WTC11 (cell line): ENCODE measurements at regions not wholly inside any gene's neighbourhood (a gene's known extent, or its start where the extent isn't known, plus 50 kb on each side); places are given as distances from the start of the nearest gene placed in this dataset.

Experiments
- ATAC-seq: fragments of 200-7000 bp; cut with Tn5 transposase; 2 replicates; pipeline ENCODE4 v1.10.0; 2021; ENCODE audit warnings: mild to moderate bottlenecking, moderate library complexity
- CTCF ChIA-PET: fragments of 300-600 bp; sonication (Branson Sonifier 250); formaldehyde crosslinking; loops from one replicate; lab custom pipeline; 2021; ENCODE audit warnings: antibody characterized with exemption; lab: Charles Lee
- POLR2A ChIA-PET: fragments of 350-600 bp; sonication (Branson Sonifier 250); formaldehyde crosslinking; loops from one replicate; lab custom pipeline; 2021; ENCODE audit warnings: antibody characterized with exemption; lab: Charles Lee
- DNase-seq: peaks from one replicate; pipeline ENCODE4 v3.0.0; 2021; ENCODE audit warnings: low spot score
- H3K27ac Mint-ChIP-seq: 2 replicates; pipeline ENCODE4 v1.8.0; 2021; ENCODE audit warnings: mixed read lengths
- H3K27me3 Mint-ChIP-seq: 2 replicates; pipeline ENCODE4 v1.8.0; 2021; ENCODE audit warnings: low read depth, mild to moderate bottlenecking, moderate library complexity, mixed read lengths
- H3K36me3 Mint-ChIP-seq: 2 replicates; pipeline ENCODE4 v1.8.0; 2021; ENCODE audit warnings: mixed read lengths
- H3K4me1 Mint-ChIP-seq: 2 replicates; pipeline ENCODE4 v1.8.0; 2022; ENCODE audit warnings: mixed read lengths
- H3K4me3 Mint-ChIP-seq: 2 replicates; pipeline ENCODE4 v1.8.0; 2021; ENCODE audit warnings: mild to moderate bottlenecking, moderate library complexity, mixed read lengths
- H3K9me3 Mint-ChIP-seq: 2 replicates; pipeline ENCODE4 v1.8.0; 2021; ENCODE audit warnings: mixed read lengths
- AFF4 ChIP-seq: sonication (generic); formaldehyde crosslinking; IDR thresholded peaks from 2 replicates; pipeline ENCODE4 v1.8.1; 2023; ENCODE audit warnings: mild to moderate bottlenecking, missing genetic modification reagents, borderline replicate concordance
- ATF1 ChIP-seq: sonication (generic); formaldehyde crosslinking; IDR thresholded peaks from 2 replicates; pipeline ENCODE4 v1.8.1; 2023; ENCODE audit warnings: mild to moderate bottlenecking, moderate library complexity, missing genetic modification reagents
- ELF4 ChIP-seq: sonication (generic); formaldehyde crosslinking; IDR thresholded peaks from 2 replicates; pipeline ENCODE4 v1.8.1; 2022; ENCODE audit warnings: low read depth, mild to moderate bottlenecking, moderate library complexity, missing genetic modification reagents
- ERG ChIP-seq: fragments of 250-450 bp; sonication (Bioruptor Pico); IDR thresholded peaks from 2 replicates; pipeline ENCODE4 v1.8.0; 2021; ENCODE audit warnings: mild to moderate bottlenecking
- ESRRA ChIP-seq: sonication (generic); formaldehyde crosslinking; IDR thresholded peaks from 2 replicates; pipeline ENCODE4 v1.8.1; 2022; ENCODE audit warnings: mild to moderate bottlenecking, missing genetic modification reagents, borderline replicate concordance
- ETV6 ChIP-seq: sonication (generic); formaldehyde crosslinking; IDR thresholded peaks from 2 replicates; pipeline ENCODE4 v1.8.1; 2022; ENCODE audit warnings: mild to moderate bottlenecking, missing genetic modification reagents
- FOXJ3 ChIP-seq: sonication (generic); formaldehyde crosslinking; IDR thresholded peaks from 2 replicates; pipeline ENCODE4 v1.9.0; 2021; ENCODE audit warnings: missing genetic modification reagents, mild to moderate bottlenecking, borderline replicate concordance
- FOXP1 ChIP-seq: sonication (generic); formaldehyde crosslinking; IDR thresholded peaks from 2 replicates; pipeline ENCODE4 v1.8.0; 2022; ENCODE audit warnings: missing genetic modification reagents, mild to moderate bottlenecking, moderate library complexity, borderline replicate concordance
- GTF2I ChIP-seq: fragments of 250-450 bp; sonication (Bioruptor Pico); conservative IDR thresholded peaks from 2 replicates; pipeline ENCODE4 v1.4.0; 2021; ENCODE audit warnings: mild to moderate bottlenecking
- IRF1 ChIP-seq: sonication (generic); formaldehyde crosslinking; IDR thresholded peaks from 2 replicates; pipeline ENCODE4 v1.8.0; 2023; ENCODE audit warnings: missing genetic modification reagents
- JAZF1 ChIP-seq: fragments of 250-450 bp; sonication (Bioruptor Pico); IDR thresholded peaks from 2 replicates; pipeline ENCODE4 v1.9.0; 2021; ENCODE audit warnings: moderate library complexity, mild to moderate bottlenecking, inconsistent platforms
- MLX ChIP-seq: sonication (generic); formaldehyde crosslinking; IDR thresholded peaks from 2 replicates; pipeline ENCODE4 v1.8.1; 2023; ENCODE audit warnings: mild to moderate bottlenecking, missing genetic modification reagents, moderate library complexity
- MYBL2 ChIP-seq: sonication (generic); formaldehyde crosslinking; IDR thresholded peaks from 2 replicates; pipeline ENCODE4 v1.8.1; 2023; ENCODE audit warnings: mild to moderate bottlenecking, moderate library complexity, missing genetic modification reagents
- NFE2L1 ChIP-seq: sonication (generic); formaldehyde crosslinking; IDR thresholded peaks from 2 replicates; pipeline ENCODE4 v1.8.1; 2023; ENCODE audit warnings: missing genetic modification reagents
- OVOL2 ChIP-seq: fragments of 250-450 bp; sonication (Bioruptor Pico); IDR thresholded peaks from 2 replicates; pipeline ENCODE4 v1.9.0; 2021; ENCODE audit warnings: mild to moderate bottlenecking, borderline replicate concordance
- PRRX2 ChIP-seq: fragments of 250-450 bp; sonication (Bioruptor Pico); IDR thresholded peaks from 2 replicates; pipeline ENCODE4 v1.8.0; 2021; ENCODE audit warnings: mild to moderate bottlenecking
- RELA ChIP-seq: sonication (generic); formaldehyde crosslinking; IDR thresholded peaks from 2 replicates; pipeline ENCODE4 v1.8.1; 2022; ENCODE audit warnings: missing genetic modification reagents, mild to moderate bottlenecking, borderline replicate concordance
- SP1 ChIP-seq: sonication (generic); formaldehyde crosslinking; conservative IDR thresholded peaks from 2 replicates; pipeline ENCODE4 v1.8.1; 2022; ENCODE audit warnings: missing genetic modification reagents
- STAT6 ChIP-seq: sonication (generic); formaldehyde crosslinking; conservative IDR thresholded peaks from 2 replicates; pipeline ENCODE4 v1.8.1; 2023; ENCODE audit warnings: mild to moderate bottlenecking, low read depth, missing genetic modification reagents, moderate library complexity
- ZMAT4 ChIP-seq: fragments of 250-450 bp; sonication (Bioruptor Pico); IDR thresholded peaks from 2 replicates; pipeline ENCODE4 v1.9.0; 2021; ENCODE audit warnings: mild to moderate bottlenecking
- ZNF219 ChIP-seq: sonication (generic); formaldehyde crosslinking; IDR thresholded peaks from 2 replicates; pipeline ENCODE4 v1.8.0; 2023; ENCODE audit warnings: missing genetic modification reagents, mild to moderate bottlenecking, borderline replicate concordance
- ZNF423 ChIP-seq: fragments of 250-450 bp; sonication (Bioruptor Pico); IDR thresholded peaks from 2 replicates; pipeline ENCODE4 v2.1.2; 2022; ENCODE audit warnings: mild to moderate bottlenecking, moderate library complexity
- ZNF512 ChIP-seq: sonication (generic); formaldehyde crosslinking; IDR thresholded peaks from 2 replicates; pipeline ENCODE4 v1.8.1; 2022; ENCODE audit warnings: missing genetic modification reagents, borderline replicate concordance

GRCh38 chr6:76984572-76984971 lies 478.7 kb downstream of the HTR1B start:
- CTCF ChIA-PET = no interaction called here
- TF ChIP-seq JAZF1 (CRISPR knock-in tag) (no peak), ATF1 (CRISPR knock-in tag) (no peak), ELF4 (CRISPR knock-in tag) (no peak), NFE2L1 (no peak), FOXP1 (CRISPR knock-in tag) (no peak), ERG (CRISPR knock-in tag) (no peak), IRF1 (no peak), GTF2I (CRISPR knock-in tag) (no peak), OVOL2 (CRISPR knock-in tag) (no peak), SP1 (CRISPR knock-in tag) (no peak), ZNF423 (no peak), ZMAT4 (no peak), RELA (CRISPR knock-in tag) (no peak), ZNF219 (CRISPR knock-in tag) (no peak), PRRX2 (CRISPR knock-in tag) (no peak), ETV6 (no peak), ZNF512 (no peak), FOXJ3 (no peak), ESRRA (CRISPR knock-in tag) (no peak)
- TF ChIP-seq, all 79 proteins: peak for 0

GRCh38 chr6:76982476-76983199 lies 480.7 kb downstream of the HTR1B start:
- DNase-seq (no peak), ATAC-seq (no peak)
- Mint-ChIP-seq H3K36me3 (no peaks in the 10 kb centered on the region), H3K4me1 (no peaks in the 10 kb centered on the region), H3K27ac (no peak overlapping the region), H3K4me3 (no peak overlapping the region), H3K27me3 (no peaks in the 10 kb centered on the region; the same call in 1 of the 2 replicates), H3K9me3 (no peaks in the 10 kb centered on the region)
- POLR2A ChIA-PET = no interaction called here
- CTCF ChIA-PET = no interaction called here
- no peak for TF ChIP-seq RELA (CRISPR knock-in tag)
- no peak for TF ChIP-seq ERG (CRISPR knock-in tag)
- TF ChIP-seq STAT6 (CRISPR knock-in tag) = no peak
- TF ChIP-seq MLX (CRISPR knock-in tag) = no peak
- no peak for TF ChIP-seq MYBL2 (CRISPR knock-in tag)
- TF ChIP-seq AFF4 (CRISPR knock-in tag) = no peak

More at GRCh38 chr6:76984572-76984971, 478.7 kb downstream of the HTR1B start:
- H3K9me3 Mint-ChIP-seq = peaks cover 16% of the 10 kb centered on the region
- H3K4me1 Mint-ChIP-seq = no peaks in the 10 kb centered on the region
- H3K27ac Mint-ChIP-seq = no peak overlapping the region
- H3K4me3 Mint-ChIP-seq = no peak overlapping the region
- POLR2A ChIA-PET = no interaction called here
- DNase-seq (no peak), ATAC-seq (no peak)
- peaks cover 3% of the 10 kb centered on the region; the same call in 1 of the 2 replicates for H3K36me3 Mint-ChIP-seq
- H3K27me3 Mint-ChIP-seq = peaks cover under 1% of the 10 kb centered on the region; the same call in 1 of the 2 replicates
